Testis (tissue), 2 donors: ENCODE measurements at regions not wholly inside any gene's neighbourhood (a gene's known extent, or its start where the extent isn't known, plus 50 kb on each side); places are given as distances from the start of the nearest gene placed in this dataset.

Experiments
- DNase-seq: peaks from one replicate; pipeline ENCODE4 v3.0.0-alpha.2; 2019
- H3K27ac ChIP-seq, 2 donors: fragments of 200-600 bp; sonication (generic); one replicate each; pipeline ENCODE4 v1.5.1; 2019
- H3K27me3 ChIP-seq: fragments of 200-600 bp; sonication (generic); one replicate; pipeline ENCODE4 v1.5.1; 2019
- H3K36me3 ChIP-seq: fragments of 200-600 bp; sonication (generic); one replicate; pipeline ENCODE4 v1.5.1; 2017; ENCODE audit warnings: low read depth; ENCODE audit errors: missing control alignments
- H3K4me1 ChIP-seq: fragments of 200-600 bp; sonication (generic); one replicate; pipeline ENCODE4 v1.5.1; 2019
- H3K4me3 ChIP-seq, 2 donors: fragments of 200-600 bp; sonication (generic); one replicate each; pipeline ENCODE4 v1.5.1; 2017 to 2019
- H3K9me3 ChIP-seq: fragments of 200-600 bp; sonication (generic); one replicate; pipeline ENCODE4 v1.5.1; 2017
- CTCF ChIP-seq, 3 experiments: fragments of 450-650 bp in 2 of 3; fragments of 200-600 bp in 1 of 3; sonication (generic) in 1 of 3; IDR thresholded peaks; one replicate each; pipeline ENCODE4 v1.5.1; 2016 to 2019; ENCODE audit warnings: antibody characterized with exemption in 3 of 3, mild to moderate bottlenecking in 2 of 3, moderate library complexity in 1 of 3
- POLR2A ChIP-seq: fragments of 450-650 bp; IDR thresholded peaks from one replicate; pipeline ENCODE4 v1.6.1; 2017; ENCODE audit warnings: antibody characterized with exemption, mild to moderate bottlenecking, moderate library complexity
- WGBS, 2 donors: methylation state at CpG; one replicate each; pipeline ENCODE4 v1.1.5; 2018; 5-methylcytosine and 5-hydroxymethylcytosine counted together
- intact Hi-C: fragments of 100-400 bp; cut with DNase I; formaldehyde crosslinking; loops from one replicate; pipeline ENCODE4 v1.15.1; 2023; ENCODE audit warnings: low total_unique reads

GRCh38 chr13:88729605-88730004, 1058.4 kb downstream of the SLITRK5 start:
- TF ChIP-seq CTCF (IDR thresholded peaks at IDR 0.05) (no peak), POLR2A (no peak)
- no peaks in the 10 kb centered on the region for H3K9me3 ChIP-seq
- no peaks in the 10 kb centered on the region for H3K27me3 ChIP-seq
- intact Hi-C loops, result no loop called here
- H3K4me3 ChIP-seq, result no peak overlapping the region
- H3K36me3 ChIP-seq, result no peaks in the 10 kb centered on the region
- DNase-seq, result no peak
- no peaks in the 10 kb centered on the region for H3K4me1 ChIP-seq
- no peak overlapping the region for H3K27ac ChIP-seq
- WGBS, 2 donors, result 69 to 73% methylated on average over 3 of the region's 3 CpGs

DNA sequence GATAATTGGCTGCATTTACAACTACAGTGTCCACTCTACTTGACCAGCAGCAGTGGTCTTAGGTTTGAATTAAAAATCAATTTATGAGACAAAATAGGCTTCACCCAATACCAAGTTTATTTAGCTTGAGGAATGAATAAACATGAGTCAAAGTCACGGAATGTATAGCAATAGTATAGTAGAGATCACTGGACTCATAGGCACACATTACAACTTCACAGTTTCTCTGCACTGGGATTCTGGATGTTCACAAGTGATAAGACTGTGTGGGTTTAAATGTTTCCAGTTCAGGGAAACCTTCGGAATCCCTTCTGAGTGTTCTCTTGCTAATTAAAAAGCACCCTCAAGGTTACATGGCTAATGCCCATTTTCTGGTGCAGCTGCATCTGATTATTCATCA, 1064.9 kb downstream of the SLITRK5 start:
- no peaks in the 10 kb centered on the region for H3K4me1 ChIP-seq
- H3K9me3 ChIP-seq, result no peaks in the 10 kb centered on the region
- no peak overlapping the region for H3K27ac ChIP-seq
- DNase-seq, result no peak
- no peak overlapping the region for H3K4me3 ChIP-seq
- H3K36me3 ChIP-seq, result no peaks in the 10 kb centered on the region
- 69 to 83% methylated on average over 2 of the region's 2 CpGs for WGBS, 2 donors
- intact Hi-C loops, result no loop called here
- TF ChIP-seq POLR2A (no peak), CTCF (IDR thresholded peaks at IDR 0.05) (no peak)
- no peaks in the 10 kb centered on the region for H3K27me3 ChIP-seq

- no peak for DNase-seq
- no peaks in the 10 kb centered on the region for H3K4me1 ChIP-seq
- H3K36me3 ChIP-seq, result no peaks in the 10 kb centered on the region
- intact Hi-C loops, result no loop called here
- 77 to 85% methylated on average over 4 of the region's 4 CpGs for WGBS, 2 donors
- no peaks in the 10 kb centered on the region for H3K9me3 ChIP-seq
- H3K27ac ChIP-seq, result no peak overlapping the region
- no peak overlapping the region for H3K4me3 ChIP-seq
- no peak for TF ChIP-seq POLR2A
- TF ChIP-seq CTCF (IDR thresholded peaks at IDR 0.05), result no peak
- H3K27me3 ChIP-seq, result no peaks in the 10 kb centered on the region
Observed at GRCh38 chr13:88739195-88739594, 1068.0 kb downstream of the SLITRK5 start.

DNA sequence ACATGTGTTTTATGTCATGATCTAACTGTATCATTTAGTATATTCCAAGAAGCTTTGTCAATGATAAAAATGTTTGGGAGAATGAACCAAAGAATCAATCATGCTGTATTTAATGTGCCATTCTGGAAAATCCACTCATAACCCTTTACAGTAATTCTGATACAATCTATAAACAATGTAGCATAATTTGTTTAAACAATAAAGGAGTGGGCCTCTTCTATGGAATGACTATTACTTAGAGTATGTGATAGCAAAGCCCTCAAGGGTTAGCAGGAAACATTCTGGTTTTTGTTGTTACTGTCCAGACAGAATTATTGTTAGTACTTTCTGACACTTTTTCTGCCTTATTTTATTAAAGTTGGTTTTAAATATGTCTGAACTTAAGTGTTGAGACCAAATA, 1073.1 kb downstream of the SLITRK5 start:
- TF ChIP-seq CTCF (IDR thresholded peaks at IDR 0.05), result no peak
- no peak for TF ChIP-seq POLR2A
- Histone ChIP-seq H3K27ac (no peak overlapping the region), H3K36me3 (no peaks in the 10 kb centered on the region), H3K4me3 (no peak overlapping the region), H3K9me3 (no peaks in the 10 kb centered on the region), H3K4me1 (no peaks in the 10 kb centered on the region), H3K27me3 (no peaks in the 10 kb centered on the region)
- intact Hi-C loops, result no loop called here
- no peak for DNase-seq

DNA sequence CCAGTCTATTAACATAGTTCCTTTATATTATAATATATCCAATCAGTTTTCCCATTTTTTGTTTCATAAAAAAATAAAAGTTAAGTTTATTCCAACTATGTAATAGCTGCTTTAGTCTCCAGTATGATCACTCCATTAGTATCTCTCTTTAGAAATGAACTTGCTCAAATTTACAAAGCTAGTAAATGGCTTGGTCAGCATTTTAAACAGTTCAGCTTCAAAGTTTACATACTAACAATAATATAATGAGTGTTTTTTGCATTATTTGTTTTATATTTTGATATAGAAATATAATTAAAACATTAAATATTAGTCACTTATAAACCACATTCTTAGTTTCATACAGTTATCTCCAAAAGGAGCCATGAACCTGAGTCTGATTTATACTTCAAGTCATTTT, 1073.8 kb downstream of the SLITRK5 start:
- H3K27ac ChIP-seq, result no peak overlapping the region
- intact Hi-C loops, result no loop called here
- H3K4me1 ChIP-seq, result no peaks in the 10 kb centered on the region
- no peaks in the 10 kb centered on the region for H3K36me3 ChIP-seq
- no peaks in the 10 kb centered on the region for H3K9me3 ChIP-seq
- no peaks in the 10 kb centered on the region for H3K27me3 ChIP-seq
- no peak for DNase-seq
- H3K4me3 ChIP-seq, result no peak overlapping the region
- TF ChIP-seq POLR2A (no peak), CTCF (IDR thresholded peaks at IDR 0.05) (no peak)
